ENCODE measurements at regions not wholly inside any gene's neighbourhood (a gene's known extent, or its start where the extent isn't known, plus 50 kb on each side); places are given as distances from the start of the nearest gene placed in this dataset.

DNA sequence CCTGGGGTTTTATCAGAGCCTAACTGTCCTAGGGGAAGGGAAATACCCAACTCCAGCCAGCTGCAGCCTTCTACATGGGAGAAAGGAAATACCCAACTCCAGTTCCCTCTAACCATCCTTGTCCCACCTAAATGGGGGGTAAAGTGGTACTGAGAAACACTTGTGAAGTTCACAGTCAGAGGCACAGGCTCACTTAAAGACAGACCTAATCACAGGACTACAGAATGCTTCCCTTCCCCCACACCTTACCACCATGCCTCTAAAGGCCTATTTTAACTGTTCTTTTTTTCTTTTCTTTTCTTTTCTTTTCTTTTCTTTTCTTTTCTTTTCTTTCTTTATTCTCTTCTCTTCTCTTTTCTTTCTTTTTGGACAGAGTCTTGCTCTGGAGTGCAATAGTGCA is 324.6 kb downstream of the SPATA17 start:
- no peak for TF ChIP-seq EZH2 (optimal IDR thresholded peaks at IDR 0.05; ENCODE audit: low read depth, low read length)
- no peak for TF ChIP-seq CTCF (IDR thresholded peaks at IDR 0.05; ENCODE audit: low read length)

All from MM.1S (cell line).